GM21825 (cell line): ENCODE measurements at regions not wholly inside any gene's neighbourhood (a gene's known extent, or its start where the extent isn't known, plus 50 kb on each side); places are given as distances from the start of the nearest gene placed in this dataset.

ENCODE experiments used
- ATAC-seq: cut with Tn5 transposase; IDR thresholded peaks from one replicate; pipeline ENCODE4 v1.9.1; 2021; ENCODE audit warnings: mild to moderate bottlenecking, moderate library complexity; ENCODE audit not compliant: unreplicated experiment

DNA sequence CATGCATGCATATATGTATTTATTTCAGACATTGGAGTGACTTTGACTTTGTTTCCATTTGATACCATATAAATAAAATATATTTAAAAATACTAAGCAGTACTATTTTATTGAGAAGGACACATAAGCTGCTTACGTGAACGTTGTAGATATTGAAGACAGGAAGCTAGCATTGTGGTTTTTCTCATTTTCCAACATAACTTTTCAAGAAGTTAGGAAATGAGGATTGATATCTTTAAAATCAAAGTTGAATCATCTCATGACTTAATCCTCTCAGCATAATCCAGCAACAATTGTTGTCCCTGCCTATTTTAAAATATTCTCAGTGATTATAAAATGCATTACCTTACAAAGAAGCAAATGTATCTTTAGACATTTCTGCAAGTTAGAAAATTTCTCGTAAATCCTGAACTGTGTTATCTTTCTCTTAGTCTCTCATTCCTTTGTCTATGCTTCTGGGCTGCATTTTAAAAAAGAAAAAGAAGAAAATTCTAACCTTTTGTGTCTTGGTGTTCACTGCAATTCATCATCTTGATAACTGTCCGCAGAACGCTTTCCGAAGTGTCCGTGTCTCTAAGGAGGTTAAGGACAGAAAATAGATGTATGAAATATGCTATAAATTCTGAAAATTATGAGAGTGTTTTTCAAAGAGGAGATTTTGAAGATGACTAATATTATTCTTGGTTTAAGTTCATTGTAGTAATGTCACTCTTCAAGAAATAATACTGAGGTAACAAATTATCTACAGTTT lies 1089.9 kb upstream of the CDH6 start:
- no peak for ATAC-seq

DNA sequence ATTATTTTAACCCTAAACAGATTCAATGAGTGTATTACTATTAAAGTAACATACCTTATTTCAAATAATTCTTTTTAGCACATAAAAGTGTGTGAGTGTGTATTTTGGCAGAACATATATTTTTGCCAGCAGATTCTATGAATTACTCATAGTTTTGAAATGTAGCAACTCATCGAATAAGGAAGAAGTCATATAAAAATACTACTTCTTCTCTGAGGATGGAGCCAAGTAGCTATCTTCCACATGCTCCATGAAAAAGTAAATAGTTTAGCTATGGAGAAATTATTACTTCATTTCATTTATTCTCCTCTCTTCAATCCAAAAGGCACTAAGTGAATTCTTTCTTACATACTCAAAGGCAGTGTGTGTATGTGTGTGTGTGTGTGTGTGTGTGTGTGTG lies 1090.4 kb upstream of the CDH6 start:
- ATAC-seq, result no peak

DNA sequence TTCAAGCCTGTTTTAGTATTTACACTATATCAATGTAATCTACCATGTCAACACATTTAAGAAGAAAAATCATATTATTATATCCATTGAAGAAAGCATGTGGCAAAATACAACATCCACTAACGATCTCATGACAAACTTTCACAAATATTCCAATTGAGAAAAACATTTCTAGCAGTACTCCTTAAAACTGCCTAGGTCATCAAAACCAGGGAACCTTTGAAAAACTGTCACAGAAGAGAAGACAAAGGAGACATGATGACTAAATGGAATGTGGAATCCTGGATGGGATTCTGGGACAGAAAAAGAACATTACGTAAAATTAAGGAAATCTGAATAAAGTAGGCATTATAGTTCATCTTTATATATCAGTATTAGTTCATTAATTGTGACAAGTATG lies 1091.3 kb upstream of the CDH6 start:
- ATAC-seq, result no peak

DNA sequence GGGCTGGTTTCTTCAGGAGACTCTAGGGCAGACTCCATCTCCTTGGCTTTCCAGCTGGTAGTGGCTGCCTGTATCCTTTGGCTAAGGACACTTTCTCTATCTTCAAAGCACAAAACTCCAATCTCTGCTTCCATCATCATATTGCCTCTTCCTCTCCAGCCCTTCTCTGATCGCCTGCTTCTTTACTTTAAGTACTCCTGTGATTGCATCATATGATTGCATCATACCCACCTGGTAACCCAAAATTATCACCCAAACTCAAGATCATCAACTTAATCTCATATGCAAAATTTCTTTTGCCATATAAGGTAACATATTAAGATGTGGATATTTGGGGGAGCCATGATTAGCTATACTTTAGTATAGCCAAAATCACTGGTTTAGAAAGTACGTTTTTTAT lies 1092.6 kb upstream of the CDH6 start:
- ATAC-seq, result no peak

DNA sequence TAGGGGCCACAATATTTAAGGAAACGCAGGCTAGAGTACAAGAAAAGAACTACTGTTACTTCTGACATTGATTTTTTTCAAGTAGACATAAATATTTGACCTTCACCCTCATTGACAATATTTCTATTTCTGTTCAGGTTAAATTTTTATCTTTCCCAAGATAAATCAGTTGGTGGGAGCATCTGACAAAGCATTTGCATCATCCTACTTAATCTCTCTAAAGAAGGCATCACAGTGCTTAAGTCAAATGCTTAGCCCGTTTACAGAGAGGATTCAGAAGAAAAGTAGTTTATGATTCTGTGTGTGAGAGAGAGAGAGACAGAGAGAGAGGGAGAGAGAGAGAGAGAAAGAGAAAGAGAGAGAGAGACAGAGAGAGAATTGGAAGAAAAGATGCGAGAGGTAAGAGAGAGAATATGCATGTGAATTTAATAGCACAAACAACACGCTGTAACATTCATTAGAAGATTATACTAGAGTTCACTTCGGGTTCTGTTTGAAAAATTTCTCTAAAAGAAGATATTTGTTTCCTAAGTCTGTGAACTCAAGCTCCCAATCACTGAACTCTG lies 1093.3 kb upstream of the CDH6 start:
- no peak for ATAC-seq

DNA sequence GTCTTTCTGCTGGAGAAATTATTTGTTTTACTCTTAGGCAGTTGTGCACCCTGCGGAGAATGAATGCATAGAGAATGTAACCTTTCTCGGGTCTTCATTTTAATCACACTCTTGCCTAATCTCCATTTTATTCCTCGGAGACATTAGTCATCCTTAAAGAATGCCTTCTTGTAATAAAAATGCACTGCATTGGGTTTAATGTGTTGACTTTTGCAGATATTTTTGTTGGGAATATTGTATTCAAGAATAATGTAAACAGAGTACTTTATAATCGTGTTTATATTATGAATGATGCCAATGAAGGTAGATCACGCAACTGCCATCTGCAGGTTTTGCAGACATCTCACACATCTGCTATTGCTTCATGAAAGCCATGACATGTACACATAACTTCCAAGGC lies 1093.9 kb upstream of the CDH6 start:
- no peak for ATAC-seq

DNA sequence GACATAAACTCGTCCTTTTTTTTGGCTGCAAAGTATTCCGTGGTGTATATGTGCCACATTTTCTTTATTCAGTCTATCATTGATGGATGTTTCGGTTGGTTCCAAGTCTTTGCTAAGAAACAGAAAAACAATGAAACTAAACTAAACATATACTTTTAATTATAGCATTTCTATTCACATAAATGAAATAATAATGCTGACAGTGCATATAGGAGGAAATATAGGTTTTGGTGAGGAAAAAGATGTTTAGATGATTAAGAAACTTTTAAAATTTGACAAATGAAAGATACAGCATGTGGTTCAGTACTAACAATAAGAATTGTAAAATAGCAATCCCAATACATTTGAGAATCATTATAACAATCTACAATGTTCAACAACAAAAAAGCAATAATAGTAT lies 1094.5 kb upstream of the CDH6 start:
- ATAC-seq, result no peak

DNA sequence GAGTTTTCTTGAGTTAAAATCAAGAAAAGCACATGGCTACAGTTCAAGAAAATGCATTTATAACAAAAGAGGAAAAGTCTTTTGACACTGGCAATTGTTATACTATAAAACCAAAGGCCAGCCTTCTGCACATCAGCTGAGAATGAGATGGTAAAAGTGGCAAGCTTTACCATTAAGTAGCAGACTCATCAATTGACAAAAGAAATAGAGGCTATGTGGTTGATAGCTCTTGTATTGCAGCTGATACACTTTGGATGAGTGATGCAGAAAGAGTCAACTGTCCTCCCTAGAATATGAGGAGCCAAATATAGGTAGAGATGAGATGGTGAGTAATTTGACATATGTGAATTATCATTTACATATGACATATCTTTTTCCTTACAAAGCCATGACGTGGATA lies 1100.9 kb upstream of the CDH6 start:
- no peak for ATAC-seq

DNA sequence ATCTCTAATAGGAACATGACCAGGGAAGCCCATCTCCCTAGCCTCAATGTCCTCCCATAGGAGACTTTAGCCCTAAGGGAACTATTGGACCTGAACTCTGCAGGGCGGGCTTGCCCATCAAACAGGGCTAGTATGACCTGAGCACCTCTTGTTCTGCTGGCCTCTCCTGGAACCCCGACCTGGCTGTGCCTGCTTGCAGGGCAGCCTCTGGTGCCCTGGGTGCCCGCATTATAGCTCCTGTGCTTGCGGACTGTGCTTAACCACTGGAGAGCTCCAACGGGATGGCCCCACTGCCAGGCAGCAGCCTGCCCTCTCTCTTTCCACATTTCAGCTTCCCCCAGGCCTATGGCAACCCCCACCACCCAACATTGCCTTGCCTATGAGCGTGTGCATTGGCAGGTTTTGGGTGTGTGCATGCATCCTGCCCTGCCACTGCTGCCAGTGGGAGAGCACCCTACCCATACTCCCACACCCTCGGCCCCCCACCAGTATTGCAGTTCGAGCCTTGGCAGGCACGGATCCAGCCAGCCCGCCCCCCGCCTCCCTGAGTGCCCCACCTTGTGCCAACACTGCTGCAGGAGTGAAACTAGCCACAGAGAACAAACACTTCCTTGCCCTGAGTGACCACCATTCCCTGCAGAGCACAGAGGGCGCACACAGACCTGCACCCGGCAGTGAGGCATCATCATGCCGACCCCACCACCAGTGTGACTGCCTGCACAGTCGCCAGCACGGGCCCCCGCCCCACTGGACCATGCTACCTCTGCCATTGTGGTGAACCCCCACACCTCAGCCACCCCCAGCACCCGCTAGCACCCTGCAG lies 1123.8 kb upstream of the CDH6 start:
- no peak for ATAC-seq

DNA sequence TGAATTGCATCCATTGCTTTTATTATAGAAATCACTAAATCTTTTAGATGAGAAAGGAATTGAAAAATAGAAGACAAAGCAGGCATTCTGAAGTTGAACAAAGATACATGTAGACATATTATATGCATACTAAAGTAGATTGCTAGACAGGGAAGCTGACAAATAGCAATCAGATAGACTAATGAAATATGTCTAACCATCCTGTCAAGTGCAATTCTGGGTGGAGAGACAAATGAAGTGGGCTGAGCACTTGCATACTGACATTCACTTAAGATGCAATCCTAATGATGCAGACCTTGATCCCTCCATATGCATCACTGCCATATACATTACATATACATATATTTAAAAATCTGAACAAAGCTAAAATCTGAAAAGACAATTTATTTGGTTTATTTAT lies 1130.0 kb upstream of the CDH6 start:
- ATAC-seq, result no peak

DNA sequence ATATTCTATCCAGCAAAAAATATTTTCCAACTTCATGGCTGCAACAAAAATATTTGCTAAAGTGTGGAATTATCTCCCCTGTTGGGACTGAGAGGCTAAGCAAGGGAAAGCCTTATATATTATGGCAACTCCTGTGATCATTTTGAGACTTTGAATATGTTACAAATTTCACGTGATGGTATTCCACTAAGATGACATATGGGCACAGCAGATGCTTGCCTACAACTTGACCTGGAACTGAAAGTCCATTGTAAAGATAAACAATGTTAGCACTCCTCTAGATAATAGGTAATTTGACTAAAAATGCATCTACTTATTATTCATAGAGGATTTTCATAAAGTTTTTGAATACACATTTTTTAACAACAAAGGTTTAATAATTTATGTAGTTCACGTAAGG lies 1141.5 kb upstream of the CDH6 start:
- ATAC-seq, result no peak

DNA sequence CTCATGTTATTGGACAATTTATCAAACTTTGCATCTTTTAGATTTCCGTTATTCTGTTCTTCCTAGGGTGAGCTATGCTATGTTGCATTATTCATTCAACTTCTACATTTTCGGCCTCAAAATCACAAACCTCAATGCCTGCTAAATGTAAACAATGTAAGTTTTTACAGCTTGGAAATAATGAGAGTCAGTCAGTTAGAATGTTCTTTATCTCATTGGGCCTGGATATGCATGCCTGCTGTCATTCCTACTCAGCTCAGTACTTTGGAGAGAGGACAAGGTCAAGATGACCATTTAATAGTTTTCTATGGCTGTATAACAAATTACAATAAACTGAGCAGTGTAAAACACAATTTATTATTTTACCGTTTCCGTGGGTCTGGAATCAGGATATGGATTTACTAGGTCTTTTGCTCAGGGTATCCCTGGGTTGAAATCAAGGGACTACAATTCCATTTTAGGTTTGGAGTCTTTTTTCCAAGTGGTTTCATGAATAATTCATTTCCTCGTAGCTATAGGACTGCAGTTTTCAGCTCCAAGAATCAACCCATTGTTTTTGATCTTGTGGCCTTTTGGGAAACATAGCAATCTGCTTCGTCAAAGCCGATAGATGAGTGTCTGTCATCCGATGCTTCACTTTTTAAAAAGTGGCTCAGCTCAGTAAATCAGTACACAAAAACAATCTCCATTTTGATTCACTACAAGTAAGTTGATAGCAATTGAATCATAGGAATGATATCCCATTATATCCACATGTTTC lies 1143.2 kb upstream of the CDH6 start:
- no peak for ATAC-seq

DNA sequence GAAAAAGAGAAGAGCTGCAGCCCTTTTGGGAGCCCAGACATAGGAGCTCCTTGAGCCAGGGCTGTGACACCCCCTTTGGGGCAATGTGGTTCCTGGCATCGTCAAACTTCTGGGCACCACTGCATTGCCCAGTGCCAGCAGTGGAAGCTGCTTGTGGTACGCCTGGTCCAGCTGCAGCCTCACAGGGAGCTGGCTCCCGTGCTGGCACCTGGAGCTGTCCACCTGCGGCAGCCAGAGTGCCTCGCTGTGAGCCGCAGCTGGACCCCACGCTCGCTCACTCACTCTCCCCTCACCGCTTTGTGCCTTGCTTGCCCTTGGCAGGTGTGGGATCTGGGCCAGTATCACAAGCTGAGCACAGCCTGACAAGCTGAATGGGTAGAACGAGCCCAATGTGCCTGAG lies 1150.8 kb upstream of the CDH6 start:
- ATAC-seq, result no peak

DNA sequence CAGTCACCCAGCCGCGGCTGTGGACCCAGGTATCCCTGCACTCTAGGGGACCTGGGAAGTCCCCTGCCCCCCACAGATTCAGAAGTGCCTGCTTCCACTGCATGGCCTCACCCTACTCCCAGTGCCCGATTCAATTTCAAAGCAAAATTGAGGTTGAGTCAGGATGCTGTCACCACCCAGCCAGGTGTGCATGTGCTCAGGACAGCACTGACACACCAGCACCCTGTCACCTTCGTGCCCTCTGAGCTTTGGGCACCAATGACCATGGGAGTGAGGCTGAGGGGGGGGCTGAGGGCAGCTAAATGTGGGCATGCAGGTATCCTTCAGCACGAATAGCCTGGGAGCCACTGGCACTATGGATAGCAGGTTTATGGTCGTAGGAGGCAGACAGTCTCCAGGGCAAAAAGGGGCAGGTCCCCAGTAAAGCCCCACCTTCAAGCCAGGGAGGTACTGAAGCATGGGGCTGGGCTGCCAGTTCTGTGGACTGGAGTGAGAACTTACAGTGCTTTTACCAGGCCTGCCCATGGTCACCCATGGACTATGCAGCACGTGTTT lies 1151.6 kb upstream of the CDH6 start:
- no peak for ATAC-seq

DNA sequence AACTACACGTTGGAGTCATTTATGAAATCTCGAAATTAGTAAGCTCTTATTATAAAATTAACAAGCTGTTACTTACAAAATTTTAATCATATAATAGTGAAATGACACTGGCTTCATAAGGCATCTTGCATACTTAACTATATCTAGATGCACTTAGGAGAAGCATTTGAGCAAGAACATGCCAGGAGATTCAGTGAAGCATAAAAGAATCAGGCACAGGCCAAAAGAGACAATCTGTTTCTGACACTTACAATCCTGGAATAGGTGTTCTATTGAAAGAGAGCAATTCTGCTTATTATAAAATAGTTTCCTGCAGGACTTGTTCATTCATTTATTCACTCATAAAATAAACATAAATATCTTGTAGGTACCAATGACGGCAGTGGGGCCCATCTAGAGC lies 1152.2 kb upstream of the CDH6 start:
- ATAC-seq, result no peak

DNA sequence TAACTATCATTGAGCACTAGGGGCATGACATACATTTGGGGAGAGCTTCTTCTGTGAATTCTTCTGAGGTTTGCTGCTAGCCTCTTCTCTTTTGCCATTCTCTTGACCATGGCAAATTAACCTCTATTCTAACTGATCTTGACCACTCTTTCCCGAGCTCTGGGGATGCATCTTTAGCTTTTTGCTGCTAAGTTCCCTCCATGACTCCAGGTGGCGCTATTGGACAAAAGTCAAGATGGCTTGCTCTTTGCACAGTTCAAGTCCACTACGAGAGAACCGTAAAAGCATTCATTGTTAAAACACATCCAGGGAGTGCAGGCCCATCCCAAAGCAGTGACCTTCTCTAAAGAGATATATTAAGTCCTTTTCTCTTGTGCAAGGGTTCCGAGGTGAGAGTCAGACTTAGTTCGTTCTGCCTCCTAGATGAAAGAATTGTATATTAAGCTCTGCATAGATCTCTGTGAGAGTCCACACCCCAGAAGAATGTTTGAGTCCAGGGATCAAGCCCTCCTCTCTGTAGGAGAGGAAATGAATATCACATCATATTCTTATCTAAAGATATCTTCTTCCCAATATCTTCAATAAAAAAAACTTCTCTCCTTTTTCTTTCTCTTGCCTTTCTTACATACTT lies 1152.9 kb upstream of the CDH6 start:
- ATAC-seq, result no peak

DNA sequence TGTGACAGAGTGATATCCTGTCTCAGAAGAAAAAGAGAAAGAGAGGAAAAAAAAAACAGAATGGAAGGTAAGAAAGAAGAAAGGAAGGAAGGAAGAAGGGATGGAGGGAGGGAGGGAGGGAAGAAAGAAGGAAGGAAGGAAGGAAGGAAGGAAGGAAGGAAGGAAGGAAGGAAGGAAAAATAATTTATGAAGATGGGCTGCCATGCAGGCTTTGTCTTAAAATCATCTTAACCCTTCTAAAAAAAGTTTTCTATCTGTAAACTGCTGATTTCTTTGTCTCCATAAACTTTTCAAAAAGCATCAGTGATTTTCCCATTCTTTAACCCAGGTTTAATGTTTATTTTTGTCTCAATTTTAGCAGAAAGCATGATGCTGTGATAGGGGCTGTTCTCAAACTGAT lies 1154.1 kb upstream of the CDH6 start:
- ATAC-seq, result no peak

DNA sequence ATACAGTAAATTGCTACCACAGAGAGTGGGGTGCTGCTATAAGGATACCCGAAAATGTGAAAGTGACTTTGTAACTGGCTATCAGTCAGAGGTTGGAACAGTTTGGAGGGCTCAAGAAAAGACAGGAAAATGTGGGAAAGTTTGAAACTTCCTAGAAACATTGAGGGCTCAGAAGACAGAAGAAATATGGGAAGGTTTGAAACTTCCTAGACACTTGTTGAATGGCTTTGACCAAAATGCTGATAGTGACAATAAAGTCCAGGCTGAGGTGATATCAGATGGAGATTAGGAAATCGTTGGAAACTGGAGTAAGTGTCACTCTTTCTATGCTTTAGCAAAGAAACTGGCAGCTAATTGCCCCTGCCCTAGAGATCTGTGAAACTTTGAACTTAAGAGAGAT lies 1158.6 kb upstream of the CDH6 start:
- ATAC-seq, result no peak

DNA sequence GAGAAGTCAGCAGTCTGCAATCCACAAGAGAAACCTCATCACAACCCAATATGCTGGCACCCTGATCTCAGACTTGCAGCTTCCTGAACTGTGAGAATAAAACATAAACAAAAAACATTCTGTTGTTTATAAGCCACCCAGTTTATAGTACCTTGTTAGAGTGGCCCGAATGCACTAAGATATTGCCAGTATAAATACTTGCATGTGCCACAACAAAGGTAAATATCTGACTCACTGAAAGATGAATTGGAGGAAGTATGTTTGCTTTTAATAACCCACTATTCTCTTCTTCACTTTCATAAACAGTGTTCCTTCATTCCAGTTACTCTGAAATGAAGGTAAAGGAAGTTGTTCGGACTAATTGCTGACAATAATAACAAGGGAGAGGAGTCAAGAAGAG lies 1163.4 kb upstream of the CDH6 start:
- no peak for ATAC-seq

DNA sequence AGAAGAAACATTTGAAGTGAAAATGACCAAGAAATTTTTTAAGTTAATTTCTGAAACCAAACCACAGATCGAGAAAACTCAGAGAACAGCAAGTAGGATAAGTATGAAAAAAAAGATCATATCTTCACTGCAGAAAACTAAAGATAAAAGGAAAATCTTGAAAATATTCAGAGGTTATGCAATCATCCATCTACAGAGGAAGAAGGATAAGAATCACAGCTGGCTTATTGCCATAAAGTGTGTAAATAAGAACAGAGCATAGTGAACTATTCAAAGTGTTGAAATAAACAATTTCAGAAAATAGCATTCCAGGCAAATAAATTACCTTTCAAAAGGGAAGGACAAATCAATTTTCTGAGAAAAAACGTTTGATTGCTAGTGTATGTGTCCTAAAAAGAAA lies 1191.7 kb upstream of the CDH6 start:
- ATAC-seq, result no peak

DNA sequence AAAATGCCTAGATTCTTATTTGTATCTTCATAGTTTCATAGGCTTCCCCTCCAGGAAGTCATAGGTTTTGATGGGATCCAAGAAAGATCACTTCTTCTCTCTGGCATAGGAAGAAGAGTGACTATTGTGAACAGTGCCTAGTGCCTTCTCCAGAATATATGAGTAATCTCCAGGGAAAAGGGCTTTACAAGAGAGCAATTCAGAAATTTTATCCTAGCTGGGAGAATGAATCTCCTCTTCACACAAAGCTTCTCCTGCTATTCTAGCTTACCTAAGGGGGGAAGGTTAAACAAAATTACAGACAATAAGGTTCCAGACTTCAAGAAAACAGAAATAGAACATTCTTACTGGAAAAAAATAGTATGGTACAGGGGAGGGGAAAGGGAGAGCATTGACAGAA lies 1193.3 kb upstream of the CDH6 start:
- ATAC-seq, result no peak
